Transverse colon (tissue), 4 donors: ENCODE measurements at regions not wholly inside any gene's neighbourhood (a gene's known extent, or its start where the extent isn't known, plus 50 kb on each side); places are given as distances from the start of the nearest gene placed in this dataset.
"Not testable (repeated sequence)": the region's sequence is repeated elsewhere in the genome, so short reads cannot be mapped to it uniquely, and the experiment has no call there.

Source experiments
- DNase-seq: peaks from one replicate; pipeline ENCODE4 v3.0.0-alpha.2; 2019
- H3K27ac ChIP-seq, 4 donors: fragments of 200-600 bp; sonication (generic); 2 replicates each; pipeline ENCODE4 v1.5.1; 2016 to 2018; ENCODE audit warnings: inconsistent platforms in 4 of 4
- H3K27me3 ChIP-seq: fragments of 200-600 bp; sonication (generic); 2 replicates; pipeline ENCODE4 v1.5.1; 2017; ENCODE audit warnings: inconsistent platforms
- H3K36me3 ChIP-seq, 4 donors: fragments of 200-600 bp; sonication (generic); 2 replicates each; pipeline ENCODE4 v1.5.1; 2017 to 2019; ENCODE audit warnings: inconsistent platforms in 4 of 4
- H3K4me1 ChIP-seq, 4 donors: fragments of 200-600 bp; sonication (generic); 2 replicates each; pipeline ENCODE4 v1.5.1; 2017 to 2020; ENCODE audit warnings: inconsistent platforms in 4 of 4
- H3K4me3 ChIP-seq, 4 donors: fragments of 200-600 bp; sonication (generic); 1 replicate in 1 of 4; 2 replicates in 3 of 4; pipeline versions ENCODE4 v1.5.1 to v1.6.1; 2017 to 2019; ENCODE audit warnings: inconsistent platforms in 4 of 4
- H3K9me3 ChIP-seq, 2 donors: fragments of 200-600 bp; sonication (generic); 2 replicates each; pipeline ENCODE4 v1.5.1; 2017 to 2019; ENCODE audit warnings: inconsistent platforms in 2 of 2
- EP300 ChIP-seq: sonication (generic); formaldehyde crosslinking; IDR thresholded peaks from one replicate; pipeline ENCODE4 v1.6.1; 2017; ENCODE audit warnings: antibody characterized with exemption, low read depth
- POLR2A ChIP-seq: fragments of 450-650 bp; IDR thresholded peaks from one replicate; pipeline ENCODE4 v1.6.1; 2016; ENCODE audit warnings: antibody characterized with exemption, mild to moderate bottlenecking, moderate library complexity
- POLR2AphosphoS5 ChIP-seq, 3 donors: sonication (generic); formaldehyde crosslinking; IDR thresholded peaks; one replicate each; pipeline ENCODE4 v1.6.1; 2016; ENCODE audit warnings: antibody characterized with exemption in 3 of 3
- WGBS, 2 donors: methylation state at CpG; one replicate each; pipeline ENCODE4 v1.1.5; 2018; ENCODE audit warnings: low coverage in 1 of 2; 5-methylcytosine and 5-hydroxymethylcytosine counted together
- in situ Hi-C, 4 donors: fragments of 200-750 bp; cut with MboI; loops; one replicate each; pipeline versions ENCODE4 v1.15.0 to v1.15.1; 2017; ENCODE audit warnings: low sequenced_read_pairs in 3 of 4, low pct_ligation_motif_present in 1 of 4, low pct_unique_long_range_greater_than_20kb in 1 of 4
- intact Hi-C: fragments of 100-400 bp; cut with DNase I; formaldehyde crosslinking; loops from one replicate; pipeline ENCODE4 v1.15.1; 2023; ENCODE audit warnings: low total_unique reads
- TF ChIP-seq, protein P1 (sequence below), 5 experiments: fragments of 200-600 bp in 3 of 5; fragments of 450-650 bp in 2 of 5; sonication (generic) in 3 of 5; IDR thresholded peaks; 1 replicate in 2 of 5; 2 replicates in 3 of 5; pipeline ENCODE4 v1.5.1; 2016 to 2017; ENCODE audit warnings: antibody characterized with exemption in 5 of 5, inconsistent platforms in 3 of 5, mild to moderate bottlenecking in 2 of 5, moderate library complexity in 1 of 5

DNA sequence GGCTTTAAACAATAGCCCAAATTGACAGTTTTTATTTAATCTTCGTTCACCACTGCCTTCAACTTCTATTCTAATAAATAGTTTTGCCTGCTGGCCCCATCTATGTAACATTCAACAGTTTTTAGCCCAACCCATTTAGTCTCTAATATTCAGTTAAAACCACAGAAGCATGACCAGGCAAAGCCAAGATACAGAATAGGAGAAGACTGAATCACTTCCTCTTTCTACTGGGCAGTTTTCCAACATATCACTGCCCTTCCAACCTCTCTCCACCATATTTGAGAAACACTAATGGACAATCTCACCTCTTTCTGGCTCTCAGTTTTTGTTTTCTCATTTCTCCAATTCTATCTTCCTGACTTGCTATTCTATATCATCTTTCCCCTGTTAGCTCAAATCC lies 352.9 kb downstream of the DNAH5 start:
- Histone ChIP-seq H3K9me3 (no peaks in the 10 kb centered on the region), H3K27ac (no peak overlapping the region), H3K4me3 (no peak overlapping the region), H3K4me1 (no peaks in the 10 kb centered on the region), H3K36me3 (no peaks in the 10 kb centered on the region), H3K27me3 (no peaks in the 10 kb centered on the region)
- 36 to 64% methylated on average over 1 of the region's 1 CpG for WGBS, 2 donors
- DNase-seq, result no peak
- no peak for TF ChIP-seq EP300
- no peak for TF ChIP-seq POLR2A
- TF ChIP-seq POLR2AphosphoS5 (IDR thresholded peaks at IDR 0.05), result no peak
- TF ChIP-seq, protein P1, sequence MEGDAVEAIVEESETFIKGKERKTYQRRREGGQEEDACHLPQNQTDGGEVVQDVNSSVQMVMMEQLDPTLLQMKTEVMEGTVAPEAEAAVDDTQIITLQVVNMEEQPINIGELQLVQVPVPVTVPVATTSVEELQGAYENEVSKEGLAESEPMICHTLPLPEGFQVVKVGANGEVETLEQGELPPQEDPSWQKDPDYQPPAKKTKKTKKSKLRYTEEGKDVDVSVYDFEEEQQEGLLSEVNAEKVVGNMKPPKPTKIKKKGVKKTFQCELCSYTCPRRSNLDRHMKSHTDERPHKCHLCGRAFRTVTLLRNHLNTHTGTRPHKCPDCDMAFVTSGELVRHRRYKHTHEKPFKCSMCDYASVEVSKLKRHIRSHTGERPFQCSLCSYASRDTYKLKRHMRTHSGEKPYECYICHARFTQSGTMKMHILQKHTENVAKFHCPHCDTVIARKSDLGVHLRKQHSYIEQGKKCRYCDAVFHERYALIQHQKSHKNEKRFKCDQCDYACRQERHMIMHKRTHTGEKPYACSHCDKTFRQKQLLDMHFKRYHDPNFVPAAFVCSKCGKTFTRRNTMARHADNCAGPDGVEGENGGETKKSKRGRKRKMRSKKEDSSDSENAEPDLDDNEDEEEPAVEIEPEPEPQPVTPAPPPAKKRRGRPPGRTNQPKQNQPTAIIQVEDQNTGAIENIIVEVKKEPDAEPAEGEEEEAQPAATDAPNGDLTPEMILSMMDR (IDR thresholded peaks at IDR 0.05), result no peak
- intact Hi-C loops, result no loop called here
- in situ Hi-C loops, result no loop called here

DNA sequence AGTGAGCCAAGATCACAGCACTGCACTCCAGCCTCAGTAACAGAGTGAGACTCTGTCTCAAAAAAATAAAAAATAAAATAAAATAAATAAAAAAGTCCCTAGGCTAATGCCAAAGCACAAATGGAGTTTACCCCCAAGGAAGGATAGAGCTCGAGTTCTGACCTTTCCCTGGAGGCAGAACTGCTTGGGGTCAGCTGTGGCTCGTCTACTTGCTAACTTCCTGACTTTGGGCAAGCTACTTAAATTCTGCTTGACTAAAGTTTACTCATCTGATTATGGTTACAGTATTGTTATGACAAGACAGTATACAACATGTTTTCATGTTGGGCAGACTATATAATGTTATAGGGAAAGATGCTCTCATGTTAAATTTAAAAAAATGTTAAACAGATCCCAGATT lies 359.2 kb downstream of the DNAH5 start:
- in situ Hi-C loops, result no loop called here
- H3K27ac ChIP-seq, result no peak overlapping the region
- no peaks in the 10 kb centered on the region for H3K36me3 ChIP-seq
- no peak for TF ChIP-seq POLR2AphosphoS5 (IDR thresholded peaks at IDR 0.05)
- TF ChIP-seq, protein P1 (IDR thresholded peaks at IDR 0.05), result no peak
- no peak for TF ChIP-seq POLR2A
- TF ChIP-seq EP300, result no peak
- H3K4me1 ChIP-seq, result no peaks in the 10 kb centered on the region
- WGBS, 2 donors, result 49 to 68% methylated on average over 2 of the region's 2 CpGs
- no peaks in the 10 kb centered on the region for H3K9me3 ChIP-seq
- H3K27me3 ChIP-seq, result no peaks in the 10 kb centered on the region
- no peak overlapping the region for H3K4me3 ChIP-seq
- intact Hi-C loops, result no loop called here
- no peak for DNase-seq

DNA sequence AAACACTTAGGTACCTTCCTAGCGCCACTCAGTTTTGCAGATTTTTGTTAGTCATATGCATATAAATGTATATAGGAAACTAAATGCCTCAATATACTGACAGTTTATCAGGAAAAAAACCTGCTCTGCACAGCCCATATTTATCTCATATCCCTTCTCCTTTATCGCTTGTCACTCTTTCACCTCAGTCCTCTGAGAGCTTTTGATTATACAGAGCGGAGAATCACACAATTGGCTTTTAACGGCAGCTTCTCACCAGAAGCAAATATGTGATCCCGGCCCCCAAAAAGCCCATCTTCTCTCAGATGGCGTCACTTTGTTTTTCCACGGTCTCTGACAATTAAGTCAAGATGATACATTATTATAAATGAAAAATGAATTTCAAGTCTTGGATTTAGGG lies 362.6 kb downstream of the DNAH5 start:
- H3K27me3 ChIP-seq, result no peaks in the 10 kb centered on the region
- no peaks in the 10 kb centered on the region for H3K4me1 ChIP-seq
- WGBS, 2 donors, result 83 to 90% methylated on average over 5 to 7 of the region's 7 CpGs
- no peak for DNase-seq
- no peaks in the 10 kb centered on the region for H3K9me3 ChIP-seq
- H3K36me3 ChIP-seq, result no peaks in the 10 kb centered on the region
- H3K27ac ChIP-seq, result no peak overlapping the region
- in situ Hi-C loops (no loop called here), intact Hi-C loops (no loop called here)
- TF ChIP-seq, protein P1 (IDR thresholded peaks at IDR 0.05), result no peak
- TF ChIP-seq POLR2AphosphoS5 (IDR thresholded peaks at IDR 0.05), result no peak
- no peak overlapping the region for H3K4me3 ChIP-seq

DNA sequence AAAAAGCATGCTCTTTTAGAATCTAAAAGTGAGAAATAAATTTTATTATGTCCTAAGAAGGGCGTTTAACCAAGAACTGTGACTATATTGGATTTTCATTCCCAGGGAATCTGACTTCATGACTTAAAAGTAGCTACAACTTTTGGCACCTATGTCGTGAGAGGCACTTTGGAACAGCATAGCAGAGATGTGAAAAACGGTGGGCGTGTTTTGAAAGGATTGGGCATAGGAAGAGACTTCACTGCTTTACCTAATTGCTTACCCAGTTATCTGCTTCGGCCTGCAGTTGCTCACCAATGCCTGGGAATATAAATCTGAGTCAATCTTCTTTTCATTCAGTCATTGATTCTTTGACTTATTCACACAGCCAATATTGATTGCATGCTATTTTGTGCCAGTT lies 363.4 kb downstream of the DNAH5 start:
- Histone ChIP-seq H3K4me1 (no peaks in the 10 kb centered on the region), H3K27me3 (no peaks in the 10 kb centered on the region), H3K27ac (no peak overlapping the region), H3K4me3 (no peak overlapping the region), H3K36me3 (no peaks in the 10 kb centered on the region), H3K9me3 (no peaks in the 10 kb centered on the region)
- 76 to 77% methylated on average over 5 of the region's 5 CpGs for WGBS, 2 donors
- intact Hi-C loops (no loop called here), in situ Hi-C loops (no loop called here)
- no peak for TF ChIP-seq POLR2AphosphoS5 (IDR thresholded peaks at IDR 0.05)
- DNase-seq, result no peak

DNA sequence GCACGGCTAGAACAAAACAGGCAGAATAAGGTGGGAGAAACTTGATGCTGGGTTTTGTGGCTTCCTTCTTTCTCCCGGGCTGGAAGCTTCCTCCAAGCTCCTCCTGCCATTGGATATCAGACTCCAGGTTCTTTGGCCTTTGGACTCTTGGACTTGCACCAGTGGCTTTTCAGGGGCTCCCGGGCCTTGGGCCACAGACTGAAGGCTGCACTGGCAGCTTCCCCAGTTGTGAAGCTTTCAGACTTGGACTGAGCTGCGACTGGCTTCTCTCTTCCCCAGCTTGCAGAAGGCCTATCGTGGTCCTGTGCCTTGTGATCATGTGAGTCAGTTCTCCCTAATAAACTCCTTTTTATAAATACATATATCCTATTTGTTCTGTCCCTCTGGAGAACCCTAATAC lies 364.4 kb downstream of the DNAH5 start:
- no peak for DNase-seq
- WGBS, 2 donors, result 64 to 79% methylated on average over 2 to 5 of the region's 5 CpGs
- H3K4me3 ChIP-seq, result no peak overlapping the region

DNA sequence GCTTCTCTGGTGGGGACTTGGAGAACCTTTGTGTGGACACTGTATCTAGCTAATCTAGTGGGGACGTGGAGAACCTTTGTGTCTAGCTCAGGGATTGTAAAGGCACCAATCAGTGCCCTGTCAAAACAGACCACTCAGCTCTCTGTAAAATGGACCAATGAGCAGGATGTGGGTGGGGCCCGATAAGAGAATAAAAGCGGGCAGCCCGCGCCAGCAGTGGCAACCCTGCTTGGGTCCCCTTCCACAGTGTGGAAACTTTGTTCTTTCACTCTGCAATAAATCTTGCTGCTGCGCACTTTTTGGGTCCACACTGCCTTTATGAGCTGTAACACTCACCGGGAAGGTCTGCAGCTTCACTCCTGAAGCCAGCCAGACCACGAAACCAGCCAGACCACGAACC lies 365.4 kb downstream of the DNAH5 start:
- H3K4me1 ChIP-seq, in situ Hi-C loops, H3K9me3 ChIP-seq, H3K27ac ChIP-seq, H3K4me3 ChIP-seq, intact Hi-C loops, H3K36me3 ChIP-seq, H3K27me3 ChIP-seq, DNase-seq: not testable (repeated sequence)
- WGBS, 2 donors, result 87% methylated on average over 9 of the region's 9 CpGs; no CpG with 5 or more reads in 1 of the 2 donors

More for the DNA sequence above, 364.4 kb downstream of the DNAH5 start:
- no peaks in the 10 kb centered on the region for H3K9me3 ChIP-seq
- no peaks in the 10 kb centered on the region for H3K4me1 ChIP-seq
- no peaks in the 10 kb centered on the region for H3K36me3 ChIP-seq
- H3K27ac ChIP-seq, result no peak overlapping the region
- H3K27me3 ChIP-seq, result no peaks in the 10 kb centered on the region
- TF ChIP-seq POLR2A (no peak), EP300 (no peak), POLR2AphosphoS5 (IDR thresholded peaks at IDR 0.05) (no peak)
- TF ChIP-seq, protein P1 (IDR thresholded peaks at IDR 0.05), result no peak
- intact Hi-C loops, result no loop called here
- in situ Hi-C loops, result no loop called here

DNA sequence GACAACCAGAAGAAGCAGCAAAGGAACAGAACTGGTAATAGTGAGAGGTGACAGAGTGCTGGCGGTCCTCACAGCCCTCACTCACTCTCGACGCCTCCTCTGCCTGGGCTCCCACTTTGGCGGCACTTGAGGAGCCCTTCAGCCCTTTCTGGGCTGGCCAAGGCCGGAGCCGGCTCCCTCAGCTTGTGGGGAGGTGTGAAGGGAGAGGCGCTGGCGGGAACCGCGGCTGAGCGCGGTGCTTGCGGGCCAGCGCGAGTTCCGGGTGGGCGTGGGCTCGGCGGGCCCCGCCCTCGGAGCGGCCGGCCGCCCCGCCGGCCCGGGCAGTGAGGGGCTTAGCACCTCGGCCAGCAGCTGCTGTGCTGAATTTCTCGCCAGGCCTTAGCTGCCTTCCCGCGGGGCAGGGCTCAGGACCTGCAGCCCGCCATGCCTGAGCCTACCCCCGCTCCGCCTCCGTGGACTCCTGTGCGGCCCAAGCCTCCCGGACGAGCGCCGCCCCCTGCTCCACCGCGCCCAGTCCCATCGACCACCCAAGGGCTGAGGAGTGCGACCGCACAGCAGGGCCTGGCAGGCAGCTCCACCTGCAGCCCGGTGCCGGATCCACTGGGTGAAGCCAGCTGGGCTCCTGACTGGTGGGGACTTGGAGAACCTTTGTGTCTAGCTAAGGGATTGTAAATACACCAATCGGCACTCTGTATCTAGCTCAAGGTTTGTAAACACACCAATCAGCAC lies 366.0 kb downstream of the DNAH5 start:
- H3K9me3 ChIP-seq, H3K27ac ChIP-seq, H3K36me3 ChIP-seq, in situ Hi-C loops, H3K27me3 ChIP-seq, H3K4me1 ChIP-seq, H3K4me3 ChIP-seq, intact Hi-C loops, DNase-seq: not testable (repeated sequence)
- WGBS, 2 donors, result 70 to 94% methylated on average over 2 to 48 of the region's 48 CpGs
